HG02759 (cell line): ENCODE measurements at regions not wholly inside any gene's neighbourhood (a gene's known extent, or its start where the extent isn't known, plus 50 kb on each side); places are given as distances from the start of the nearest gene placed in this dataset.

Experiments used
- ATAC-seq: cut with Tn5 transposase; IDR thresholded peaks from one replicate; pipeline ENCODE4 v1.9.1; 2021; ENCODE audit warnings: mild to moderate bottlenecking, moderate library complexity; ENCODE audit not compliant: unreplicated experiment

DNA sequence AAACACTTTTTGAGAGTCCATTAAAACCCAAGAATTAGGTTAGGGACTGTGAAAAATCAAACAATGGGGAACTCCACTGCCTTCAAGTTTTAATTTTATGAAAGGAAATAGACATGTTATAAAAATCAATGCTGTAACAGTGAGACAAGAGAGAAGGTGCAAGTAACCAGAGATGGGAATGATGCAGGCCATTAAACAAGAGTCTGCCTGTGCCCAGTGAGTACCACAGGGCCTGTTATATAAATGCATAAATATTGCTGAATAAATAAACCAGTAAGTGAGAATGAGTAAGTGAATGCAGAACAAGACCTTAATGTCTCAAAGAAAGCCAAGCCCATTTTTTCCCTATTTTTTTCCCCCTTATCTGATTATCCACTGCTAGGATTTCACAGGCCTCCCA lies 53.3 kb upstream of the BMP2K start:
- ATAC-seq, result no peak
